ENCODE measurements at regions not wholly inside any gene's neighbourhood (a gene's known extent, or its start where the extent isn't known, plus 50 kb on each side); places are given as distances from the start of the nearest gene placed in this dataset.

- TF ChIP-seq CTCF (IDR thresholded peaks at IDR 0.05; ENCODE audit: poor library complexity, severe bottlenecking): peak; percentile 81
- no peak overlapping the region for H3K27ac ChIP-seq (ENCODE audit: poor library complexity, severe bottlenecking)
- no peak overlapping the region for H3K4me3 ChIP-seq (ENCODE audit: severe bottlenecking)
- DNase-seq (ENCODE audit: low spot score) (no peak), ATAC-seq (ENCODE audit: low read depth) (peak; percentile 67; the same call in 2 of the 3 replicates)
- no peaks in the 10 kb centered on the region for H3K4me1 ChIP-seq (ENCODE audit: insufficient read depth, poor library complexity, severe bottlenecking)
- H3K27me3 ChIP-seq (ENCODE audit: insufficient read depth, poor library complexity, severe bottlenecking): no peaks in the 10 kb centered on the region
- no peaks in the 10 kb centered on the region for H3K36me3 ChIP-seq (ENCODE audit: low read depth)
- H3K9me3 ChIP-seq (ENCODE audit: severe bottlenecking): no peaks in the 10 kb centered on the region
Observed at GRCh38 chr13:73754727-73755292, 379.4 kb downstream of the KLF12 start.

GRCh38 chr13:73754241-73754640, 380.0 kb downstream of the KLF12 start:
- ATAC-seq (ENCODE audit: low read depth) (no peak), DNase-seq (ENCODE audit: low spot score) (no peak)
- no peaks in the 10 kb centered on the region for H3K27me3 ChIP-seq (ENCODE audit: insufficient read depth, poor library complexity, severe bottlenecking)
- H3K36me3 ChIP-seq (ENCODE audit: low read depth): no peaks in the 10 kb centered on the region
- TF ChIP-seq CTCF (IDR thresholded peaks at IDR 0.05; ENCODE audit: poor library complexity, severe bottlenecking): no peak
- H3K4me1 ChIP-seq (ENCODE audit: insufficient read depth, poor library complexity, severe bottlenecking): no peaks in the 10 kb centered on the region
- no peak overlapping the region for H3K4me3 ChIP-seq (ENCODE audit: severe bottlenecking)
- no peaks in the 10 kb centered on the region for H3K9me3 ChIP-seq (ENCODE audit: severe bottlenecking)
- no peak overlapping the region for H3K27ac ChIP-seq (ENCODE audit: poor library complexity, severe bottlenecking)

GRCh38 chr13:73751290-73751689, 382.9 kb downstream of the KLF12 start:
- ATAC-seq (ENCODE audit: low read depth): no peak
- H3K27ac ChIP-seq (ENCODE audit: poor library complexity, severe bottlenecking): no peak overlapping the region
- TF ChIP-seq CTCF (IDR thresholded peaks at IDR 0.05; ENCODE audit: poor library complexity, severe bottlenecking): no peak

GRCh38 chr13:73748404-73748803, 385.8 kb downstream of the KLF12 start:
- ATAC-seq (ENCODE audit: low read depth): no peak
- TF ChIP-seq CTCF (IDR thresholded peaks at IDR 0.05; ENCODE audit: poor library complexity, severe bottlenecking): no peak
- H3K4me1 ChIP-seq (ENCODE audit: insufficient read depth, poor library complexity, severe bottlenecking): no peaks in the 10 kb centered on the region

More at GRCh38 chr13:73751290-73751689, 382.9 kb downstream of the KLF12 start:
- Histone ChIP-seq H3K4me3 (ENCODE audit: severe bottlenecking) (no peak overlapping the region), H3K36me3 (ENCODE audit: low read depth) (no peaks in the 10 kb centered on the region), H3K27me3 (ENCODE audit: insufficient read depth, poor library complexity, severe bottlenecking) (no peaks in the 10 kb centered on the region), H3K4me1 (ENCODE audit: insufficient read depth, poor library complexity, severe bottlenecking) (no peaks in the 10 kb centered on the region), H3K9me3 (ENCODE audit: severe bottlenecking) (no peaks in the 10 kb centered on the region)
- DNase-seq (ENCODE audit: low spot score): no peak

GRCh38 chr13:73745190-73745589, 389.0 kb downstream of the KLF12 start:
- no peak for ATAC-seq (ENCODE audit: low read depth)
- Histone ChIP-seq H3K4me1 (ENCODE audit: insufficient read depth, poor library complexity, severe bottlenecking) (no peaks in the 10 kb centered on the region), H3K36me3 (ENCODE audit: low read depth) (no peaks in the 10 kb centered on the region), H3K9me3 (ENCODE audit: severe bottlenecking) (no peaks in the 10 kb centered on the region), H3K27ac (ENCODE audit: poor library complexity, severe bottlenecking) (no peak overlapping the region), H3K4me3 (ENCODE audit: severe bottlenecking) (no peak overlapping the region), H3K27me3 (ENCODE audit: insufficient read depth, poor library complexity, severe bottlenecking) (no peaks in the 10 kb centered on the region)
- no peak for DNase-seq (ENCODE audit: low spot score)
- TF ChIP-seq CTCF (IDR thresholded peaks at IDR 0.05; ENCODE audit: poor library complexity, severe bottlenecking): no peak

More at GRCh38 chr13:73748404-73748803, 385.8 kb downstream of the KLF12 start:
- Histone ChIP-seq H3K36me3 (ENCODE audit: low read depth) (no peaks in the 10 kb centered on the region), H3K9me3 (ENCODE audit: severe bottlenecking) (no peaks in the 10 kb centered on the region), H3K27ac (ENCODE audit: poor library complexity, severe bottlenecking) (no peak overlapping the region), H3K27me3 (ENCODE audit: insufficient read depth, poor library complexity, severe bottlenecking) (no peaks in the 10 kb centered on the region), H3K4me3 (ENCODE audit: severe bottlenecking) (no peak overlapping the region)
- no peak for DNase-seq (ENCODE audit: low spot score)
